Right cardiac atrium (tissue), 5 donors: ENCODE measurements at regions not wholly inside any gene's neighbourhood (a gene's known extent, or its start where the extent isn't known, plus 50 kb on each side); places are given as distances from the start of the nearest gene placed in this dataset.

Experiments used
- ATAC-seq, 2 donors: fragments of 200-7000 bp; cut with Tn5 transposase; one replicate each; pipeline versions ENCODE4 v1.8.0 to v1.9.1; 2020; ENCODE audit warnings: moderate library complexity in 2 of 2, mild to moderate bottlenecking in 1 of 2
- DNase-seq, 3 donors: peaks; one replicate each; pipeline ENCODE4 v3.0.0-alpha.2; 2020
- H3K27ac ChIP-seq: one replicate; pipeline ENCODE4 v1.5.1; 2013; ENCODE audit warnings: mild to moderate bottlenecking, low read length, control low read depth, moderate library complexity
- H3K27me3 ChIP-seq: one replicate; pipeline ENCODE4 v1.6.1; 2013; ENCODE audit not compliant: control insufficient read depth, insufficient read depth
- H3K4me1 ChIP-seq: one replicate; pipeline ENCODE4 v1.6.1; 2013; ENCODE audit warnings: low read length; ENCODE audit not compliant: control insufficient read depth, insufficient read depth
- H3K4me3 ChIP-seq: one replicate; pipeline ENCODE4 v1.5.1; 2013; ENCODE audit warnings: low read length, control low read depth
- H3K9me3 ChIP-seq: one replicate; pipeline ENCODE4 v1.6.1; 2013; ENCODE audit warnings: low read length; ENCODE audit not compliant: control insufficient read depth
- WGBS: extraction: QIAGEN DNeasy Blood & Tissue Kit; methylation state at CpG from one replicate; pipeline ENCODE4 v1.1.7; 2013; 5-methylcytosine and 5-hydroxymethylcytosine counted together
- intact Hi-C, 4 donors: fragments of 100-400 bp; cut with DNase I; formaldehyde crosslinking; loops; one replicate each; pipeline versions ENCODE4 v1.11.0 to v1.14.0; 2022 to 2023
- donor health status: healthy with polysubstance abuse.
- donor health status: DM: no; HTN: yes; CAD: no.
- donor health status: DM: no; HTN: no; CAD: no.
- donor health status: DM: no; HTN: yes; CAD: no; lungs with severe emphysema.
- donor health status: DM: yes; HTN: yes; CAD: no.

DNA sequence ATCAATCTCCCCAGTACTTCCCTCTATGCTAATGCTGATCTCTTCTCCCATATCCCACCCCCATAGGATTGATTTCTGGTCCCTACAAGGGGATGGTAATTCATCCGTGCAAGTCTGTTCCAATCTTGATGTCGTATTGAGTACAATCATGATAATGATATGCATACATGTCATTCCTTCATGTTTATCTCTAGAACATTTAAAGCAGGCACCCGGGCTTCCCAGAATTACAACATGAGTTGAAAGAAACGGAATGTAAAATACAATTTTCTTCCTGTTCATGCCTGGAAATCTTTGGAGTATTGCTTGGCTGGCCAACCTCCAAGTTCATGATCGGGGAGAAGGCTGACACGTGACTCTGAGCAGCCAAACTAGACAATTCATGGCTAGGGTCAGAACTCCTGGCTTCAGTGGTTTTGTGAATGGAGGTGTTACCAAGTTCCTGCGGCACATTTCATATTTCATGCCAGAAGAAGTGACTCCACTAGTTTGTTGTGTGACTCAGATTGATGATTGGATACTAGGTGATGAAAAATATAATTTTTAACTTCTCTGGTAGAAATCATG, 66.6 kb downstream of the C9orf152 start:
- Histone ChIP-seq H3K4me3 (no peak overlapping the region), H3K4me1 (peaks cover 28% of the 10 kb centered on the region), H3K9me3 (no peaks in the 10 kb centered on the region), H3K27ac (no peak overlapping the region), H3K27me3 (no peaks in the 10 kb centered on the region)
- intact Hi-C loops: loop anchor here in 1 of 4 donors (10.0 kb wide), 1 partner anchor 87 kb away; no protein-coding TSS in a partner anchor
- DNase-seq (peak in 2 of 3 donors; percentile 59 to 77), ATAC-seq (peak; percentile 33 to 65)
- 14% methylated on average over 7 of the region's 7 CpGs for WGBS

DNA sequence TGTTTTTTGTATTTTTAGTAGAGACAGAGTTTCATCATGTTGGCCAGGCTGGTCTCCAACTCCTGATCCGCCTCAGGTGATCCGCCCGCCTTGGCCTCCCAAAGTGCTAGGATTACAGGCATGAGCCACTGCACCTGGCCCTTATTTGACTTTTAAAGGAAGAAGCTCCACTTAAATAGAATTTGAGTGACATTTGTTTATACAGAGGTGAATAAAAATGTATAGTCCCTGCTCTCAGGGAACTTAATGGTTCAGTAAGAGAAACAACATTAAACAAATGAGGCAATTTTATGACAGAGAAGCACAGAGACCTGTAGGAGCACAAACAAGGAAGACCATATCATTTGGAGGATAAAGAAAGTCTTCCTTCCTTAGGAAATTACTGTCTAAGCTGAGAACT, 65.7 kb downstream of the C9orf152 start:
- Histone ChIP-seq H3K4me3 (no peak overlapping the region), H3K4me1 (peaks cover 24% of the 10 kb centered on the region), H3K9me3 (no peaks in the 10 kb centered on the region), H3K27ac (no peak overlapping the region), H3K27me3 (no peaks in the 10 kb centered on the region)
- DNase-seq: no peak
- intact Hi-C loops: loop anchor here in 1 of 4 donors (10.0 kb wide), 1 partner anchor 87 kb away; no protein-coding TSS in a partner anchor
- 97% methylated on average over 3 of the region's 3 CpGs for WGBS
- no peak for ATAC-seq

DNA sequence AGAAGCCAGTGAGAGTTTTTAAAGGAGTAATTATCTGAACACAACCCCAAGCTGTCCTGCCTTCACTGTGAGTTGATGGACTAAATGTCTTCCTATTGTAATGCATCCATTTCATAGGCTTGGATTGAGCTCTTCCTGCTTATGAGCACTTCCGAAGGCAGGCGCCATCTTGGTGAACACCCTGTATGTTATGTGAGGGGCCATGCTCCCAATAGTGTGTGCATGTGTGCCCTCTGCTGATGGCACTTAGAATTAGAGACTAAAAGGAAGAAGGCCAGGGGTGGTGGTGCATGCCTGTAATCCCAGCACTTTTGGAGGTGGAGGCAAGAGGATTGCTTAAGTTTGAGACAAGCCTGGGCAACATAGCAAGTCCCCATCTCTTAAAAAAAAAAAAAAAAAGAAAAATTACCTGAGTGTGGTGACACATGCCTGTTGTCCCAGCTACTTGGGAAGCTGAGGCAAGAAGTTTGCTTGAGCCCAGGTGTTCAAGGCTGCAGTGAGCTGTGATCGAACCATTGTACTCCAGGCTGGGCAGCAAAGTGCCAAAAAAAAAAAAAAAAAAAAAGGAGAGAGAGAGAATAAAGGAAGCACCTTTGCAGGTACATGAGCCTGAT, 65.0 kb downstream of the C9orf152 start:
- 85% methylated on average over 3 of the region's 3 CpGs for WGBS
- no peaks in the 10 kb centered on the region for H3K27me3 ChIP-seq
- ATAC-seq: no peak
- no peaks in the 10 kb centered on the region for H3K9me3 ChIP-seq
- peaks cover 23% of the 10 kb centered on the region for H3K4me1 ChIP-seq
- H3K4me3 ChIP-seq: no peak overlapping the region
- no peak overlapping the region for H3K27ac ChIP-seq
- intact Hi-C loops: loop anchor here in 1 of 4 donors (10.0 kb wide), 1 partner anchor 88 kb away; no protein-coding TSS in a partner anchor
- no peak for DNase-seq

DNA sequence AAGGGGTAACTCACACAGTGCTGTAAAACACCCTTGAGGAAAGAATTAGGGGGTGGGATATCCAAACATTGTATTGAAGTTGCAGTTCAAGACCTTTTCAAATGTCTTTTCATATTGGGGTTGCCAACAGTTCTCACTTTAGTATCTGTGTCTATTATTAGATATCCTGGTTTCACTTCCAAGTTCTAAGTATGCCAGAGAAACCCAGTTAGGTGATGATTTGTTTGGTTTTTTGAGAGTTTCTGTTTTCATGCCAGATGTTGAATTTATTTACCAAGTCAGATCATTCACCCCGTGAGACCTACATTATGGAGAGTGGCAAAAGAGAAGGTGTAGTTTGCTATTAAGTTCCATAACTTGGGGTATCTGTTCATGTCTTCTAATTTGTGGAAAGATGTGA, 64.5 kb downstream of the C9orf152 start:
- DNase-seq (no peak), ATAC-seq (peak; percentile 35 to 49)
- no peak overlapping the region for H3K4me3 ChIP-seq
- no peak overlapping the region for H3K27ac ChIP-seq
- intact Hi-C loops: loop anchor here in 1 of 4 donors (10.0 kb wide), 1 partner anchor 89 kb away; no protein-coding TSS in a partner anchor
- no peaks in the 10 kb centered on the region for H3K9me3 ChIP-seq
- 22% methylated on average over 1 of the region's 1 CpG for WGBS
- peaks cover 20% of the 10 kb centered on the region for H3K4me1 ChIP-seq
- H3K27me3 ChIP-seq: no peaks in the 10 kb centered on the region

DNA sequence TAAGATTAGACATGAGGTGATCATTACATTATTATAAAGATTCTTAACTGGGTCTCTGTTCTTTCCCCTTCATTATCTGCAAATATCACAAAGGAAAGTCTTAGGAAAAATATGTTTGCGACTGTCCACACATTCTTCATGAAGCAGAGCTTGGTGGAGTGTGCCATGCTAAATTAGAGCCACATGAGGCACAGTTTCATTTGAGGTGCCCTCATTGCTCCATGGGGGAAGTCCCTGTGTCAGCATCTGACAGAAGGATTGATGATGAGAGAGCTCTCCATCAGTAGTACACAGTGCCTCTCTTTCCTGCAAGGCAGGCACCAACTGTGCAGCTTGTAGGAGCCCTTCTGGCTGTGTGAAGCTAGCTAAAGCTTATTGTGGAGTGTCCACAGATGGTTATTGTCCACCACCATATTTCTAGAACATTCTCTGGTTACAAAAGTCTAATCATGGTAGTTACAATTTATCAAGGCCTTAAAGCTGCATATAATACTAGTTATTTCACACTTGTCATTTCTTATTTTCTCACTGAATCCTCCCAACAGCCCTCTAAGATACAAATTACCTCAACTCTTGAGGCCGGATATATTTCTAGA, 63.9 kb downstream of the C9orf152 start:
- 64% methylated on average over 2 of the region's 2 CpGs for WGBS
- no peak for DNase-seq
- H3K4me1 ChIP-seq: peaks cover 23% of the 10 kb centered on the region
- H3K27ac ChIP-seq: peak overlapping the region; percentile 23
- no peak overlapping the region for H3K4me3 ChIP-seq
- peak; percentile 28 to 53 for ATAC-seq
- no peaks in the 10 kb centered on the region for H3K9me3 ChIP-seq
- intact Hi-C loops: loop anchor here in 1 of 4 donors (10.0 kb wide), 1 partner anchor 89 kb away; no protein-coding TSS in a partner anchor
- no peaks in the 10 kb centered on the region for H3K27me3 ChIP-seq

DNA sequence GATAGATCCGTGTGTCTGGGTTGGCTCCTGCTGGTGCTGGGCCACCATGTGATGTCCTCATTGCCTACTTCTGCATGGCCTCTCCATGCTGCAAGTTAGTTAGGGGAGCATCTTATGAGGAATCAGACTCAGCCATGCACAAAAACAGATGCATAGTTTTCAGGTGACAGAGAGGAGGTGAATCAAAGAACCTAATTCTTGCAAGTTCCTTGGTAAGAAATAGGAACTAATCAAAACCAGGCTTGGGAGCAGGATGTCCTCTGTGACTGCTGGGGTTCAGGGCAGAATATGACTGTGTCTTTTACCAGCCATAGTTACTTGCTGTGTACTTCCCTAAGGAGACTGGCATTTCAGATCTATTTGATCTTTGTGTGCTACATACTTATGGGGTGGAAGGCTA, 61.6 kb downstream of the C9orf152 start:
- H3K4me3 ChIP-seq: no peak overlapping the region
- ATAC-seq (no peak), DNase-seq (no peak)
- H3K27me3 ChIP-seq: no peaks in the 10 kb centered on the region
- intact Hi-C loops: loop anchor here in 1 of 4 donors (10.0 kb wide), 1 partner anchor 92 kb away; no protein-coding TSS in a partner anchor
- no peak overlapping the region for H3K27ac ChIP-seq
- peaks cover 17% of the 10 kb centered on the region for H3K4me1 ChIP-seq
- 53% methylated on average over 1 of the region's 1 CpG for WGBS
- H3K9me3 ChIP-seq: no peaks in the 10 kb centered on the region

DNA sequence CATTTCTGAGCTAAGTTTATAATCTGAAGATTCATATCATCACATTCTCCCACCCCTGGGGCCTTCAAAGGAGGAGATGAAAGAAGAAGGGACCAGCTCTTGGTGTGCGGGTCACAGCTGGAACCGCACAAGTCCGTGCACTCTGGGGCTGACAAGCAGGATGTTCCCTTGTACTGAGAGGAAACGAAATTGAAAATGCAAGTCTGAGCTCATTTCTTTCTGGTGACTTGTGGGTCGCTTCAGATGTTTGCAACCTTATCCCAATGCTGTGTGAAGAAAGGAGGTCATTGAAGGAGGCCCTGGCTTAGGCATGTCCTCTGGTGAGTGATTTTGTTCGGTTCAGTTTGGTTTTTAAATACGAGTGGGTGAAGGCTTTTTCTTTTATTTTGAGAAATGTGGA, 59.6 kb downstream of the C9orf152 start:
- ATAC-seq (peak; percentile 42 to 43), DNase-seq (peak in 1 of 3 donors; percentile 53)
- Histone ChIP-seq H3K4me1 (peaks cover 16% of the 10 kb centered on the region), H3K9me3 (no peaks in the 10 kb centered on the region), H3K27me3 (no peaks in the 10 kb centered on the region), H3K4me3 (no peak overlapping the region), H3K27ac (peak overlapping the region; percentile 30)
- WGBS: 31% methylated on average over 7 of the region's 7 CpGs
- intact Hi-C loops: loop anchor here in 1 of 4 donors (10.0 kb wide), 1 partner anchor 94 kb away; no protein-coding TSS in a partner anchor

DNA sequence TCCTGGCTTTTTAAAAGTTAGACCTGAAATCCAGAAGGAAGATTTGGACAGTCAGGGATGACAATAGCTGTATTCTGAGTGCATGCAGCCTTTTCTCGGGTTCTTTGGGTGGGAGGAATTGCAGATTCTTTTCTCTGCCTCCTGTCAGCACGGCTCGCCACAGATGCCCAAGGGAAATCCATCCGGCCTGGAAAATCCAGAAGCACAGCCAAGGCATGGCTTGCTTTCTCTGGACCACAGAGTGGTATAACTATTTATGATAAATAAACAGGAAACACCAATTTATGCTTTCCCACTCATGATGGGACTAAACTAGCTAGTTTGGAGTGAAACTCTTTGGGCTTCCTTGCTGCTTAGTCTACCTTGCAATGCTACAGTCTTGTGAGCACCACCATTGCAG, 59.1 kb downstream of the C9orf152 start:
- H3K4me3 ChIP-seq: no peak overlapping the region
- WGBS: 17% methylated on average over 4 of the region's 4 CpGs
- DNase-seq: peak in 1 of 3 donors; percentile 72
- no peaks in the 10 kb centered on the region for H3K27me3 ChIP-seq
- H3K27ac ChIP-seq: peak overlapping the region; percentile 45
- no peaks in the 10 kb centered on the region for H3K9me3 ChIP-seq
- peaks cover 16% of the 10 kb centered on the region for H3K4me1 ChIP-seq
- peak in 1 of 2 donors; percentile 20 for ATAC-seq
- intact Hi-C loops: loop anchor here in 1 of 4 donors (10.0 kb wide), 1 partner anchor 94 kb away; no protein-coding TSS in a partner anchor
